GM21447 (cell line): ENCODE measurements at regions not wholly inside any gene's neighbourhood (a gene's known extent, or its start where the extent isn't known, plus 50 kb on each side); places are given as distances from the start of the nearest gene placed in this dataset.

Experiments
- ATAC-seq: cut with Tn5 transposase; IDR thresholded peaks from one replicate; pipeline ENCODE4 v1.9.1; 2021; ENCODE audit not compliant: unreplicated experiment

DNA sequence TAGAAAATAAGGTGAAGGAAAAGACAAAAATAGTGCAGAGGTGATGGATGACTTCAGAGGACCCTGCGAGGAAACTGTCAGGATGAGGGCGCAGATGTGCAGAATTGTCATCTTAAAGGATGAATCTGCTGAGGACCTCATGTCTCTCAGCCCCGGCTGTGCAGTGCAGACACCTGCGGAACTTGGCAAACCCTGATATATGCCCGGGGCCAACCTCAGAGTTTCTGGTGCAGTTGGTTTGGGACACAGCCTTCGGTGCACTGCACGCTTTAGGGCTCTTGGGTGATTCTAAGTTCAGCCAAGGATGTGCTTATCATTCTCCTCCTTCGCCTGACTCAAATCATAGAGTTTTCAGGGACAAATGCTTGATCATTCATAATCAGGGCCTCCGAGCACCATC, 310.1 kb downstream of the TCERG1L start:
- ATAC-seq, result no peak

DNA sequence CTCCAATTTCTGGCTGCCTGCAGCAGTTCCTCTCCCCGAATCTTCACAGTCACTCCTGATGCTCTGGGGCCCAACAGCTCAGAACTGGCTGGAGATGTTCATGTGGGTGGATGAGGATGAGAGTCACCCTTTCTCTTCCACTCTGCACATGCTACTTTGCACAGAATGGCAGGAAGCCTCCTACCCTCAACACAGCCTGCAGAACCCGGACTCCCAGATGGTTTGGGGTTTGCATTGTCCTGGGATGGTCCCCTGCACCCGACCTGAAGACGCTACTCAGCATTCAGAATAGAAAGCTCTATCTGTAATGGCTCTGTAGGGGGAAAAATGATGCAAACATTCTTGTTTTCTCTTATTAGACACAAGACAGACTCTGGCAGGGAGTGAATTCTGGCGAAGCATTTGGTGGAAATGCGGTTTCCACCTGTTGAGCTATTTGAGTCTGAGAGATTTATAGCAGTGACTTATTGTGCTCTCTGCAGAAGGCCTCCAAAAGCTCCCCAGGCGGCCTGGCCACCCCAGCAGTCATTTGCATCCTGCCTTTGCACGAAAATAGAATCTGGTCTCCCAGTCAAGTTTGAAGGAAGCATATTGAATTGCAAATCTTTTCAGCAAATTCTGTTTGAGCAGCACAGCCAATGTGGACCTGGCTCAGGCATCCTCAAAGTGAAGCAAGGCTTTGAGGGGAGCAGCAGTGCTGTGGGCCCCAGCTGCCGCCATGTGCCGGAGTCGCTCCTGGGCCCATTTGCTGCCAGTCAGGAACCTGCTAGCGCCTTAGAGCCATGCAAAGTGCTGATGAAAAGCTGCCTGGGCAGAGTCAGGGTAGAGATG, 309.3 kb downstream of the TCERG1L start:
- ATAC-seq, result no peak

DNA sequence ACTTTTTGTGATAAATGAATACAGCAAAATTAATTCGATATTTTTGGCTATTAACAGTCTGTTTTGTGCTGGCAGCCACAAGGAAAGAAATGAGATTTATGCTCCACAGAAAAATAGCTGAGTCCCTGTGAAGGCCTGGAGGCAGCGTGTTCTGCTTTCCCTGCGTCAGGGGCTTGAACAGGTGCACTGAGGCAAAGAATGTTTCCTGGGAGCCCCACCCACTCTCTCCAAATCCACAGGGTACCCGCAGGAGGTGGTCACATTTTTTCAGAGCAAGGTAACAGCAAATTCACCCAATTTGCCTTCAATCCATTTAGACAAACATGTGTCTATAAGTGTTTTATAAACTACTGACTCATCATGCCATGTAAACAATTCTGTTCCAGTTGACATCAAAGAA, 308.1 kb downstream of the TCERG1L start:
- ATAC-seq, result no peak

DNA sequence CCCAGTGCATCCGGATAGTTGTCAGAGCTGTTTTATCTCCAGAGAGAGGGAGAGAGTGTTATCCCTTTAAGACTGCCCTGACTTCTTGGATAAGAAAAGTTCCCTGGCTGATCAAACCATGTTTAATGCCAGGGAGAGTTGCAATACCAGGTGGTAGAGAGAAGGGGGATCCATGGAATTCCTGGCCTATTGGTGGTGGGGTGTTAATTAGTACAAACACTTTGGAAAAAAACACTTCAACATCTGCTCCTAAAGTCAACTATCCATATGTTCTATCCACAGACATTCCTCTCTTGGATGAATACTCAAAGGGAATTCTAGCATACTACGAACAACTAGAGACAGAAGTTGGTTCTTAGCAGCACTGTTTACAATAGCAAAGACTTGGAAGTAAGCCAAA, 307.2 kb downstream of the TCERG1L start:
- ATAC-seq, result no peak

DNA sequence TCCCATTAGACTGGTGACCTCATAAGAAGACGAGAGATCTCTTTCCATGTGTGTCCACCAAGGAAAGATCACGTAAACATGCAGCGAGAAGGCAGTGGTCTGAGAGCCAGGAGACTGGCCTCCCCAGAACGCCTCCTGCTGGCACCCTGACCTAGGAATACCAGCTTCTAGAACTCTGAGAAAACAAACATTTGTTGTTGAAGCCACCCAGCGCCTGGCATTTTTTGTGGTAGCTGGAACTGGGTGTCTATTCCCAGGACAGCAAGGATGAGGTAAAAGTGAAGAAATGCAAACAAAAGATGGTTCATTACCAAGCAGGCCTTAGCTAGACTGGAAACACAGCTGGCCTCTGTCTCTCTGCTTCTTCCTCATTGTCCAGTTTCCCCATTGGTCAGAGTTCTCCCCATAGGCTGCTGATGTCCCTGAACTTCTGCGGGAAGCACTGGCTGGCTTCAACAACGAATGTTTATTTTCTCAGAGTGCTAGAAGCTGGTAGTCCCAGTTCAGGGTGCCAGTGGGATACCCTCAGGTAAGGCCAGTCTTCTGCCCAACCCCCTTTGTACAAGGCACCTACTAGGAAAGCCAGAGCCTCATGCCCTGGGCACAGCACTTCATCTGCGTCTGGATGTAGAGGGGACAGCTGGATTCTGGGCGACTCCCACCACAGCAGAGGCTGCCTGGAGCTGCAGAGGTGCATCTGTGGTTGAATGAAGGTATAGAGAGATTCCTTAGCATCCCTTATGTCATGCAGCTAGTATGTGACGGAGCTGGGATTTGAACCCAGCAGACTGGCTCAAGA, 304.9 kb downstream of the TCERG1L start:
- no peak for ATAC-seq

DNA sequence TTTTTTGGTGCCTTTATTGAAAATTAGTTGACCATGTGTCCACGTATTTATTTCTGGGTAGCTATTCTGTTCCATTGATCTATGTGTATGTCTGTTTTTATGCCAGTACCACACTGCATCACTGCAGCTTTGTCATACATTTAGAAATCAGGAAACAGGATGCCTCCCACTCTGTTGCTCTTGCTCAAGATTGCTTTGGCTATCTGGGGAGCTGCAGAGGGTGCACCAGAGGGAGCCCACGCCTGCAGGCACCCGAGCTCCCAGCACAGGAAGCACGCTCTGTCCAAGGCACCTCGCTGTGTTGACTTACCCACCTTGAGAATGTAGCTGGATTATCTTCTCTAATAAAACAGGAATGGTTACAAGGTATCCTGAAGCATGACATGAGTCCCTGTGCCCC, 301.7 kb downstream of the TCERG1L start:
- ATAC-seq, result no peak

DNA sequence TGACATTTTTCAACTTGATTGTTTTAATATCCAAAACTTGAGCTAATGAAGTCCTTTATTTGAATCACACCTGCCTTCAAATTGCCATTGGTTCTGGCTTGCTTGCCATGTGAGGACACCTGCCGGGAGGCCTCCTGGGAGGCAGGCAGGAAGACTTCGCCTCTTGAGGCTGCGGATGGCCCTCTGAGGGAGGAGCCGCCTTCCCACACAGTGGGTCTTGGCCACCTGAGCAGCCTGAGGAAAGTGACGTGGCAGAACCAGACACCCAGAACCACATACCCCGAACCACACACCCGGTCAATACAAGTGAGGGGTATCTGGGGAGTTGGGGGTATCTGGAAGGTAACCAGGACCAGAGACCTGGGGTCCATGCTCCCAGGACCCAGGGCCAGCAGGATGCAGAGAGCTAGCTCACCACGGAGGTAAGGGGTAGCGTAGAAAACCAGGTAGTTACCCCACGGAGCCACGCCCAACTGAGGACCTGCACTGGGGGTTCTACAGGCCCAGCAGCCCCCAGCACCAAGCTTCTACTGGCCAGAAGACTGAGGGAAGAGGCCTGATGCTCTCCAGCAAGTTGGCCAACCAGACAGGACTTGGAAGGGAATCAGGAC, 300.5 kb downstream of the TCERG1L start:
- no peak for ATAC-seq

DNA sequence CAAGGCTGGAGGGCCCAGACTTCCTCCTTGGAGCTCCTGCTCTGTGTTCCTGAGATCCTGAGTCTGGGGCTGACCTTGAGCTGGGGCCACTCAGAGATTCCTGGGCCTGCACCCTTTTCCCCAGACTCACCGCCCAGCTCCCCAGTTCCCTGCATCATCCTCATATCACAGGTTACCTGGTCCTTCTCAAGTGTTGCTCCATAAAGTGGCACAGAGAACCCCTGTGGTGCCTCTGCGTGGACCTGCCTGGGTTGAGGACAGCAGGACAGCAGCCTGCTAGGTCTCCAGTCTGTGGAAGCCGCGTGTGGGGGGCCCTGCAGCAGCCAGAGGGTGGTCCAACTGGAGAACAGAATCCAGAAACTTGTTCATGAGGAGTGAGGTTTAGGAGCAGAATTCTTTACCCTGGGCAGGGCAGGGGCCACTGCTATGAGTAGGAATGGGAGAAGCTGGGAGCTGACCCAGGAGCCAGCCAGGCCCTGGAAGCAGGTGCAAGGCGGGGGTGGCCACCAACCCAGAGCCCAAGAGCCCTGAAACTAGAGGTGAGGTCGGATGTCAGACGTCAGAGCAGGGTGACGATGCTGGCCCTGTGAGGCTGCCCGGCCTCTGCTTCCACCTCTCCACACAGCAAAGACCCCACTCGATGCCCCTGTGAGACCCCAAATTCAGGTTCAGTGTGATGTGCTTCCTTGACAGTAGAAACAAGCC, 299.4 kb downstream of the TCERG1L start:
- ATAC-seq, result no peak

DNA sequence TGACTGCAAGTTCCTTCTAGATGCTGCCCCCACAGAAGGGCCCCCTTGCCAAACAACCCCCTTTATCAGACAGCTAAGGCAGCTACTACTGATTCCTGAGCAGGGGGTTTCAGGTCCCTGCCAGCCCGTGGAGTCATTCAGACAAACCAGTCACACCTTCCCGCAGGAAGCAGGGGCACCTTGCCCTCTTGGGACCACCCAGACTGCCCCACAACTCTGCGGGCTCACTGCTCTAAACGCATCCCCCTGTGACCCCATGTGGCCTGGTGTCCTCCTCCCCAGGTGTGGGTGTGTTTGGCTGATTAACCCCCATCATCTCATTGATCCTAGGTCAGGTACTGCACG, 298.9 kb downstream of the TCERG1L start:
- ATAC-seq, result no peak

DNA sequence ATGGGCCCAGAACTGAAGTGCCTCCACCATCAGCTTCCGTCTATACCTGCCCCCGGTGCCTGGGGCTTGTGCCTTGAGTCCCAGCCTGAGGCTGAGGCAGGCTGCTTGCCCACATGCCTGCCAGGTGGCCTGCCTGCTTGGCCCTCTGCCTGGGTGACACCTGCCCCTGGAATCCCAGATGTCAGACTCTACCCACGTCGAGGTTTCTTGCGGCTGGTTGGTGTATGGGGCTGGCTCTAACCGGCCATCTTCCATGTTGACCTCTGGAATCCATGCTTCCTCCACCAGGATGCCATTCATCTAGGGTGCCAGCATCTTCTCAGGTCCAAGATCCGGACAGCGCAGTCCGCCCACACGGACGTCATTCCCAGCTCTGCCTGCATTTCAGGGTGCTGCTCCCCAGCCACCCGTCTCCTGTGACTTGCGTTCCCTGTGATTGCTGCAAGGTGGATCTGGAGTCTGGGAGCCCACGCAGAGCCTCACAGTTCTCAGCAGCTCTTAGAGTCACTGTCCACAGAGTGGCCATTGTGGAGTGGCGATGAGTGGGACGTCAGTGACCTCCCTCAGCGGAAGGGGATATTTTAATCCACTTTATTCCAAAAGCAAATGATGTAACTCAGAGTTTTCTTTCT, 298.1 kb downstream of the TCERG1L start:
- no peak for ATAC-seq

DNA sequence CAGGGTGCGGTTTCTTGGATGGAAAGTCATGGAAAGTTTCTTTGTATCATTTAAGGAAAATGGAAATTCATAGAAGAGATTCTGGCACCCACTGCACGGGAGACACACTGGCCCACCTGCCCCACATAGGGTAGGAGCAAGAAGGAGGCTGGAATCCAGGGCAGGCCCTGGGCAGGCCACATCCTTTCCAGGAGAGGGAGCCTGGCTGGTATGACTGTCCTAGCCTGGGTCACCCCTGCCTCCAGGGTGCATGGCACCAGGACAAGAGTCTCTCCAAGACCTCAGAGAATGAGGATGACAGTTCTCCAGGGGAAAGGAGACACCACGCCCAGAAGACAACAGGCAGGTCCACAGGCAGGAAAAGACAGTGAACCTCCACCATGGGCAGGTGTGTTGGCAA, 297.2 kb downstream of the TCERG1L start:
- ATAC-seq, result no peak

DNA sequence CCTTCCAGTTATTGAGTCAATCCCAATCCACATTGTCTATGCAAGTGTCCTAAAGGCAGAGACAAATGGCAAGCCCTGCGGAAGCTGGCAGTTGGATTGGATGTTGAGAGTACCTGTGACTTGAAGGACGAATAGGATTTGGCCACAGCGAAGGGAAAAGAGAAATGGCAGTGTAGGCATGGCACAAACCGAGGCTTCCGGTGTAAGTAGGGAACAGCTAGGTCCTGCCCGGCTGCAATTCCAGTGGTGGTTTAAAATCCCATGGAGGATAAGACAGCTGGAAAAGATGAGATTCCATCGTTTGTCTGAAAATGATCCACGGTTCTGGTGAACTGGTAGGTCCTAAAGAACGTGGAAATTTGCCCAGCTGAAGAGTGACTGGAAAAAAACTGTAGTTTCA, 296.2 kb downstream of the TCERG1L start:
- no peak for ATAC-seq

DNA sequence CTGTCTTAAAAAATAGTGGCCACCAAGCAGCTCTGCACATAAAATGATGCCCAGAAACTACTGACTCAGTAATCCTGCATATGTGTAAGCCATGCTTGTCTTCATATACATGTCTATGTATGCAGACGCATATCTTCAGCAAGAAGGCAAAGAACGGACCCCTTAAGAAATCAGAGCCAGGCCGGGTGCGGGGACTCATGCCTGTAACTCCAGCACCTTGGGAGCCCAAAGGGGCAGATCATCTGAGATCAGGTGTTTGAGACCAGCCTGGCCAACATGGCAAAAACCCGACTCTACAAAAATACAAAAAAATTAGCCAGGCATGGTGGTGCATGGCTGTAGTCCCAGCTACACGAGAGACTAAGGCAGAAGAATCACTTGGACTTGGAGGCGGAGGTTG, 295.0 kb downstream of the TCERG1L start:
- ATAC-seq, result no peak

DNA sequence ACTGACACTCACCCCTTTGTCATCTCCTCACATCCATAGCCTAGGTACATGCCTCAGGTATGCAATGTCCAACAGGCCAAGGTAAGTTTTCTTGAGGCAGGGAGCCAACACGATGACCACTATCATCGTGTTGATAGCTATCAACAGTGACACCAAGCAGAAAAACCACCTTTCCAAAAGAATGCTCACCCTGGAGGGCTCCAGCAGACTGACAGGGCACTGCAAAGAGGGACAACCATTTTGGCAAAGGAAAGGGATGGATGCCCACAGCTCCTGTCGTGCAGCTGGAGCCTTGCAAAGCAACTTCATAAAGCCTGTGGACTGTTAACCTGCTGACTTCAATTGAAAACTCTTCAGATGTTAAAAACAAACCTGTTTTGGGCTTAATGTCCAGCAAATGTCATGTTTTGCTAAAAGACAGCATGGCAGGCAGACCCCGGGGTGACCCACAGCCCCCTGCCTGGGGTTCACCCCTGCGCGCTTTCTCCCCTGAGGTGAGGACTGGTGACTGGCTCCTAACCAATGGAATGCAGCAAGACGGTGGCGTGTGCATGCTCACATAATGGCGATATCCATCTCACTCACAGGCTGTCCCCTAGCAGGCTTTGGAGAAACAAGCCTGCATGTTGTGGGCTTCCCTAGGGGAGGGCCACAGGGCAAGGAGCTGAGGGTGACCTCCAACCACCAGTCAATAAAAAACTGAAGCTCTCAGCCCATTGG, 293.8 kb downstream of the TCERG1L start:
- ATAC-seq, result no peak

DNA sequence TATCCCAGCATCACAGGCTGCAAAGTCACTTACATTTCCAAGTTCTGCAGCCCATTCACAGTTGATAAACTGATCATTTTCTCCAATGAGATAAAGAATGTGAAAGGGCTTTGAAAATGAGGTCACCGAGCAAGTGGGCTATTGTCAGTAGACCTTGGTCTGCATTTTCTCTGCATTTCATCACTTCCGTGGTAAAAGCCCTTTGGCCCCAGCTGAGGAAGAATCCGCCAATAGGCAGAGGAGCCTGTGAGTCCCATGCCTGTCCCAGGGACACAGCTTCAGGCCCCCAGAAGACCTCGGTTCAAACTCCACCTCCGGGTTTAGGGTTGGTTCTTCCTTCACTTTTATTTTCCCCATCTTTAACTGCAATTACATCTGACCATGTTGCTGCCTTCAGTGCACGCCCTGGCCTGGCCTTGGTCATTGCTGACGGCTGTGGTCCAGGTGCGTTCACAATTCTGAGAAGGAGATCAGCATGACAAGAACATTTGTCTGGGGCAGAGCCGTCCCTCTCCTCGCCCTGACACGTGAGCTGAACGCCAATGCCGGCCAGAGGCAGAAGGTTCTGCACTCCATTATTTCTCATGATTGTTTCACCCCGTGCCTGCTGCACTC, 292.5 kb downstream of the TCERG1L start:
- ATAC-seq, result no peak

DNA sequence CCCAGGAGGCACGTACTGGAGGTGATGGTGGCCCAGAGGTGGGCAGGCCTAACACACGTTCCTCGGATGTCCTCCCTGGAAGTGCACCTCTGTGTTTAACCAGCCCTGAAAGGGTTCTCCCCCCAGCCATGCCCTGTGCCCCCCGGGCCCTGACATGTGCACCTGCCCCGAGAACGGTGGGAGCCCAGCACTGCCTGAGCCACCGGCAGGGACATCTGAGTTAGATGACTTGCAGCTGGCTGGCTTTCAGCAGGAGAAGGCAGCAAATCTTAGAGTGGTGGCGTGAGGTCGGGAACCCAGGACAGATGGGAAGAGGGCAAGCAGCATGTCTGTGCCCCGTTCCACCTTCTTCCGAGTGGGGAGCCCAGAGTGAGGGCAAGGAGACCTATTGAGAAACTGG, 291.8 kb downstream of the TCERG1L start:
- ATAC-seq, result no peak

DNA sequence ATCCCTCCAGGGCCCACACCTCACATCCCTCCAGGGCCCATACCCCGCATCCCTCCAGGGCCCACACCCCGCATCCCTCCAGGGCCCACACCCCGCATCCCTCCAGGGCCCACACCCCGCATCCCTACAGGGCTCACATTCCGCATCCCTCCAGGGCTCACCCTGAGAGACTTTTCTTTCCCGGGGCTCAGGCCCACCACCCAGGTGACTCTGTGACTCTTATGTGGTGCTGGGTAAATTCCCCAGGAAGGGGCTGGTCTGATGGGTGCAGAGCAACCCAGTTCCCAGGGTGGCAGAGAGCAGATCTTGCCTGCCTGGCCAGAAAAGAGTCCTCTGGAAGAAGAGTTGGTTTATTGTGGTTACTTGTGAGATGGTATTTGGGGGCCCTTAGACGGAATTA, 290.7 kb downstream of the TCERG1L start:
- ATAC-seq, result no peak

DNA sequence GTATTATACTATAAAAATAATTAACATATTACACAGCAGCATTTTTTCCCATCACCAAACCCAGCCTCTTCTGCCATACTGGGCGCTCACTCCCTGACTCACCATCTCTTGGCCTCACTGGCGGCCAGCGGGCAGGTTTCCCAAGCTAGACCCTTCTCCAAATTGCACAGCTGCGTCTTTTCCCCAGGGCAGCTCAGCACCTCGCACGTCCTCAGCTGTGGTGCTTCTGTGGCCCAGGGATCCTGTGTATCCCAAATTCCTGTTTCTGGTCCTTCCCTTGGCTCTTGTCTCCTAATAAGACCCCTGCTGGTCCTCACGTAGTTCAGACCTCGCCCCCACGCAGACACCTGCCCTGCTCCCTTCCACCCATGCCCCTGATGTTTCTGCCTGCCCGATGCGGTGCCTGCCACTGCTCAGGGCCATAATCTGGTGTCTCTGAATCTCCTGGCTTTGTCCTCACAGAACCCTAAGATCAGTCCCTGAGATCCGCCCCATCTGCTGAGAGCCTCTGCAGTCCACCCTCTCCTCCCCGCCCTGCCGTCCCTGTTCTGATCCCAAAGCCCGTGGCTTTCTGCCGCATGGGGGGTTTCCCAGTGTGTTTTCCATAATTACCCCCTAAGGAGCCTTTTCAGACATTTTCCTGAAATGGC, 290.1 kb downstream of the TCERG1L start:
- no peak for ATAC-seq

DNA sequence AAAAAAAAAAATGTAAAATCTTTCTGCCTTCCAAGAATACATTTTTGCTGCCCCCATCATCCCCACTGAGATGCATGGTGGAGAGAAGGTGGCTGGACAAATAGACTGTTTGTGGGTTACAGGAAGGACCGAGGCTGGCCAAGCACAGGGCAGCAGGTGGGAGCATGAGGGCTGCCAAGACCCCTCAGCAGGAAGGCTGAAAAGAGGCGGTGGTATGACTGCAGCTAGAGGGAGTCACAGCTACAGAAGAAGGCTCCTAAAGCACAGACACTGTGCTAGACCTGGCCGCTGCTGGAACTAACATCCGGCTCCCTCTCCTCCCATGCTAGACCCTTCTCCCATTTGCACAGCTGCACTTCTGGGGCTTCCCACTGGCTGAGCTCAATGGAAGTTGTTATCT, 289.6 kb downstream of the TCERG1L start:
- no peak for ATAC-seq
